AML-193 (cell line): ENCODE measurements at regions not wholly inside any gene's neighbourhood (a gene's known extent, or its start where the extent isn't known, plus 50 kb on each side); places are given as distances from the start of the nearest gene placed in this dataset.

Experiments
- DNase-seq, 2 experiments: peaks; one replicate each; lab custom pipeline; 2025; lab: John Stamatoyannopoulos, UW

DNA sequence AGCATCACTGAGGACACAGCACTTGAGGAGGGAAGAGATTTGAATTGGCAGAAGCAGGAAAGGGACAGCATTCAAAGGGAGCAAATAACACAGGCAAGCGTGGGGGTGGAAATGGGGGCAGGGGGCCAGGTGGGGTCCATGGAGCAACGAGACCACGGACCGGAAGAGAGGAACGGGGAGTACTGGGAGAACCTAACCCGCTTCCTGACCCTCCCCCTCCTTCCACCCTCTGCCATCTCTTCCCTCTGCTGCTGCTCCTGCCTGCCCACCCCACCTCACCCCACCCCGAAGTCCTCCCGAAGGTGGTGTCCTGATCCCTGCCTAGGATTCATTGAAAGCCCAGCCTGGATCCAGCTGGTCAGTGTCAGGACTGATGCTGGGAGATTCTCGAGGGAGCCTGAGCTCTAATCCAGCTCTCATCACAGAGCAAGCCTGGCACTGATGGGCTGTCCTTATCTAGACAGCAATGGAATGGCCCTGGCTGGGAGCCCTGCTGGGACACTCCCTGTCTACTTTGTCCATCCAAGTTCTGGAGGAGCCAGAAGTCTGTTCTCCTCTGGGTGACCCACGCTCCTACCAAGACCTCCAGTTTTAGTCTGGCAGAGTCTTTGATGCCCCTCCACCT lies 105.0 kb downstream of the TRIM29 start:
- DNase-seq: no peak

DNA sequence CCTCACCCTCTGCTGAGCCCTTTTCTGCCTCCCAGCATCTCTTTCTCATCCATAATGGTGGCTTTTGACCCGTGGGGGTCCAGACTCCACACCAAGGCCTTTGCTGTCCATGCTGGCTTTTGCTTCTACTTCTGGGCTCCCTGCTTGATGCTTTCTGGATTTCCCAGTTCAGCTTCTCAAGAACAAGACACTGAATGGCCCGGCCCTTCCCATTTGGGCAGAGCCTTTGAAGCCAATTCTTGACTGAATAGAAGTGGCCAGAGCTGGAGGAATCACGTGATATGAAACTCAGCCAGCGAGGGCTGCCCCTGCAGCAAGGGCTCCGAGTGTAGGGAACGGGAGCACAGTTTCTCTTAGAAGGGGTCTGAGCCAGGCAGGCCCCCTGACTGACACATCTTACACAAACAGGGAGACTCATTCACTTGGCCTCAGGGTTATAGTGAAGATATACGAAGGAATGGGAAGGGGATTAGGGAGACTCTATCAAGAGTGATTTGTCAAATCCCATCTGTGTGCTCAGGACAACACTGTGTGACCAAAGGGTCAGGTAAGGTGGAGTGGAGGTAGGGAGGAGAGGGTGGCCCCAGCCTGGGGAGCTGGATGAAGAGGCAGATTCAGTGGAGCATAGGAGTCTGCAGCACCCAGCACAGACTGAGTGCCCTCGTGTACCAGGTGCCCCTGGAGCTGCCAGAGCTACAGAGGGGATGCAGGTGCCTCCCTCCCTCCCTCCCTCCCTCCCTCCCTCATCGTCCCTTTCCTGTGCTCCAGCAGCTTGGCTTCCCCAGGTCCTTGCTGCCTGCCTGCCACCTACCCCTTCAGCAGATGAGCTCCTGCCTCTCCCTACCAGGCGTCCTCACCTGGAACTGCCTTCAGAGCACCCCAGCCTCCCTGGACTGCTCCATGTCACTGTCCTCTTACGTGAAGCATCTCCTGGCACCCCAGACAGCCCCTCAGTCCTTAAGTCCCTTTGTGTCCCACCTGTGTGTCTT lies 106.0 kb downstream of the TRIM29 start:
- DNase-seq: no peak

DNA sequence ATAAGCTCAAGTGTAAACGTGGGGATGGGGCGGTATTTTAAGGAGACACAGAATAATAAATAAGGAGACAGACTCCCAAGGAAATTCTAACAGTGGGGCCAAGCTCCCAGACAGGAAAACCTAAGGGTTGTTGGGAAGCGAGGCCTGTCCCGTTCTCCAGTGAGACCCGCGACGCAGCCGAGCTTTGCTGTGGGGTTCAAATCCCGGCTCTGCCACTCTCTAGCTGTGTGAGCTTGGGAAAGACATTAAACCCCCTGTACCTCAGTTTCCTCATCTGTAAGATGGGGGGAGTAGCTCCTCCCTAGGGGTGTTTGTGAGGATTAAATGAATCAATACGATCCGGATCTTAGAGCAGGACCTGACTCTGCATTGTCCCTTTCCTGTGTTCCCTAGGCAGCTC lies 106.8 kb downstream of the TRIM29 start:
- no peak for DNase-seq

DNA sequence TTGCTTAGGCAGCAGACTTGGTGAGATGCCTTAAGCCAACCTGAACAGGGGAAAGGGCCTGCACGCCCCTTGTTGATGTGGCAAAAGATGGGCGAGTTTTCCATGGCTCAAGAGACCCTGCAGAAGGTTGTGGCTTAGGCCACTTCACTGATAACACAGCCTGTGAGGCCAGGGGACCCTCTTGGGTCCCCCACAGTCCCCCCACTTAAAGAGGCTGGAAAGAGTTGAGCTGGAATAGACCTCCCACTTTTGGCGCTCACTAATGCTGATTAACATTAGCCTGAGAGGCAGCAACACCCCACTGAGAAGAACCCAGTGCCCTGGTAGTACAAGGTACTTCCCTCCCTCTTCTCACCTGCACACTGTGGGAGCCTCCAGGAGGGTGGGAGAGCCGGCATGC lies 107.5 kb downstream of the TRIM29 start:
- DNase-seq: no peak

DNA sequence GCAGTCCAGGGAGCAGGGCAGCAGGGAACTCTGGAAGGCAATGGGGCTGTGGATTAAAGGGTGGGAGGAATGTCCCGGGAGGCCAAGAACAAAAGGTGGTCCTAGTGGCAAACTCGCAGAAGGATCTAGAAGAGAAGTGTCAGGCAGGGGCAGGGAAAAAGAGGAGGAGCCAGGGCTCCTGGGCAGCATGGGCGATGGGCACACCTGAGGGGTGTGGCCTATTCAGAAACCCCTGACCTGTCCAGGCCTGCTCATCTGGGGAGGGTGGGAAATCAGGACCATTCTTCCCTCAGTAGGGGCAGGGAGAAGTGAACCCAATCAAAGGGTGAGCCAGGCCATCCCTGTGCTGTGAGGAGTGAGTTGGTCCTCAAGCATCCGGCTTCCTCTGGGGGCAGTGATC lies 108.6 kb downstream of the TRIM29 start:
- DNase-seq: no peak

DNA sequence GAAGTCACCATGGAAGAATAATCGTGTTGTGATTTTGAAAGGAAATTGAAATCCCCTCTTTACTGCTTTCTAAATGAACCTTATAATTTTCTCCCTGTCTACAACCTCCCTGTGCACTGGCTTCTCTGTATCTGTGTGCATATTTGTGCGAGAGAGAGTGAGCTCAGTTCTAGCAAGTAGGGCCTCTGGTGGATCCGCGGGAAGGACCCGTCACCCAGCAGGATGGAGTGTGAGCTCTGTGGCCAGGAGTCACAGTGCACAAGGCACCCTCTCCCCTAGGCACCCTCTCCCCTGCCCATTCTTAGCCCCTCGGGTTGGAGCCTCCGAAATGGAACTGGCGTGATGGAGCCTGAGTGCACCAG lies 109.0 kb downstream of the TRIM29 start:
- DNase-seq: no peak

DNA sequence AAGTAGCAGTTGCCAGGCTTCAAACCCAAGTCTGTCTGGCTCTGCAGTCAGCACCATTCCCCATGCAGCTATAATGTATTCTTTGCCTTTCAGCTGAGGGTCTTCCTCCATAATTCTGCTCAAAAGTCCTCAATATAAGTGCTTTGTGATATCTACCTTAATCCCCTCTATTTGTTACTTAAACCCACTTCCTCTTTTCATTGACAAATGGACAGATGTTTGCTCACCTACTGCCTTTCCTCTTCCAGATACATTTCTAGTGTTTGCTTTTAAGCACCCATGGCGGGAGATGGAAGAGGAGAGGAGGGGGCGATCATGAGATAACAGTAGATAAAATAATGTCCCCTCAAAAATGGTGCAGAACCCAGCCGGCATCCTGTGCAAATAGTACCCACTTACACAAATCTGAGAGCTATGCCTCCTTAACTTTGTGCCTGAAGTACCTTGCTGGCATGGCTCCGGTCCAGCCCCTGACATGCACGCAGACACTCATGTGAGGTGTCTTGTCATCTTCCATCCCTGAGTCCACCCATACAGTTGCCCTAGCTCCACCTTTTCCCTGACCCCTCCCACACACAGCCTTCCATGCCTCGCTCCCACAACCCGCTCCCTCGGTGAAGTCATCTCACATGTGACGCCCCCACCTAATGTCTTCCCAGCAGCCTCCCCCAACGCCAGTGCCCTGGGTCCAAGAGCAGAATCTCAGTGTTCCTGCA lies 109.6 kb downstream of the TRIM29 start:
- DNase-seq: no peak

DNA sequence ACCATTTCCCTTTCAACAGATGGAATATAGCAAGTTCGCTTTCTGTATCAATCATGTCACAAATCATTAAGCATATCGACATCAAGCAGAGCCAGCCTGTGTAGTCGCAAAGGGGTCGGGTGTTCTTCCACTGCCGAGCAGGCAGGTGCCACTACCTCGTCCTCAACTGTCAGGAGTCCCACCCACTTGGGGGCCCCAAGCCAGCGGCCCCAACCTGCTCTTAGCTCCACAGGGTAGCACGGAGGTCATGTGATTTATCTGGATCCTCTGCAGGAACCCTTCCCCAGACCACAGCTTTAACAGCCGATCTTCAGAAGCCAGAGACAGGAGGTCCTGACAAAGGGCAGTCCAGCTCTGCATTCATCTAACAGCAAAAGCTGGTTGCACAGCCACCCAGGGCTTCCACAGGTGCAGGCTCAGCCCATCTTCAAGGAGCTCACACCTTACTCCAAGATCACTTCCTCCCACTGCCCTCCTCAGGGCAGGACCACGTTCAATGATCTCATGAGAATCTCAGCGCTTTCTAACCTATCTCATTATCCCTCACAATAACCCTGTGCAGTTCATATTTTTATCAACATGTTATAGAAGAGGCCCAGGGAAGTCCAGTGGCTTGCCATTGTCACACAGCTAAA lies 110.2 kb downstream of the TRIM29 start:
- DNase-seq: no peak

DNA sequence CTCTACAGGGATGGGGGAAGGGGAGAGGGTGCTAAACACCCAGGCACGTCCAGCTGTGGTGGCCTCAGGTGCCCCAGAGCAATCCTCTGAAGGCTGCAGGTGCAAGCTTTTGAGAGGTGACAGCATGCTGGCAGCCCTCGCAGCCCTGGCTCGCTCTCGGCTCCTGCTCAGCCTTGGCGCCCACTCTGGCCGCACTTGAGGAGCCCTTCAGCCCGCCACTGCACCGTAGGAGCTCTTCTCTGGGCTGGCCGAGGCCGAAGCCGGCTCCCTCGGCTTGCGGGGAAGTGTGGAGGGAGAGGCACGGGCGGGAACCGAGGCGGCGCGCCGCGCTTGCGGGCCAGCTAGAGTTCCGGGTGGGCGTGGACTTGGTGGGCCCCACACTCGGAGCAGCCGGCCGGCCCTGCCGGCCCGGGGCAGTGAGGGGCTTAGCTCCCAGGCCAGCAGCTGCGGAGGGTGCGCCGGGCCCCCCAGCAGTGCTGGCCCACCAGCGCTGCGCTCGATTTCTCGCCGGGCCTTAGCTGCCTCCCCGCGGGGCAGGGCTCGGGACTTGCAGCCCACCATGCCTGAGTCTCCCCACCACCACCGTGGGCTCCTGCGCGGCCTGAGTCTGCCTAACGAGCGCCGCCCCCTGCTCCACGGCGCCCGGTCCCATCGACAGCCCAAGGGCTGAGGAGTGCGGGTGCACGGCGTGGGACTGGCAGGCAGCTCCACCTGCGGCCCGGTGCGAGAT lies 112.1 kb downstream of the TRIM29 start:
- DNase-seq: no peak

DNA sequence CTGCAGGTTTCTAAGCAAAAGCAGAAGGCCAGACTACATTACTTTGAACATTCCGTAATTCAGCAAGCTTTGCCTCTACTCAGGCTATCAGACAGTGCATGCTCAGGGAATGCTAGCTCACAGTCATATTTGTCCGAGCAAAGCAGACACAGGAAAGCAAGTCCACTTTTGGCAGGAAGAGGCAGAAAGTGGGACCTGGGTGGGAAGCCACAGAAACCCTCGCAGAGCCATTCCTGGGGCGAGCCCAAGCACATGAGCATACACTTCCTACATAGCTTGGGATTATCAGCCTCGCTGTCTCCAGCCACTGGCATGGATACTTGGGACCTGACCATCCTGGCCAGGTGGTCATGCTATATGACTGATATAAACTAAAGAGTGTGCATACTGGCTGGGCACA lies 113.3 kb downstream of the TRIM29 start:
- DNase-seq: no peak

DNA sequence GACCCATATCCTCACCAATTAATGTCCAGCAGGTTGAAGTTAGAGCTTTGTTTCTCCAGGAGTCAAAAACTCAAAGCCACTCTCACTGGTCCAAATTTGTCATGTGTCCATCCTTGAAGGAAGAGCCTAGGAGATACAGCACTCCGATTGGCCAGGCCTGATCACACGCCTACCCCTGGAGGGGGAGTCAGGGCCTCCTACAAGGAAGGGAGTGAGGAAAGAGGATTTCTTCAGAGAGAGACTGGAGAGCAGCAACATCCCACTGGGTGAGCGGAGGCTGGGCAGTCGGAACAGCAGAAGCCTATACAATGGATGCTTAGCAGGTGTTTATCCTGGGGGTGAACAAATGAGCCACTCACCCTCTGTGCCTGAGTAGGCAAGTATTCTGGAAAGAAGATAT lies 113.9 kb downstream of the TRIM29 start:
- no peak for DNase-seq

DNA sequence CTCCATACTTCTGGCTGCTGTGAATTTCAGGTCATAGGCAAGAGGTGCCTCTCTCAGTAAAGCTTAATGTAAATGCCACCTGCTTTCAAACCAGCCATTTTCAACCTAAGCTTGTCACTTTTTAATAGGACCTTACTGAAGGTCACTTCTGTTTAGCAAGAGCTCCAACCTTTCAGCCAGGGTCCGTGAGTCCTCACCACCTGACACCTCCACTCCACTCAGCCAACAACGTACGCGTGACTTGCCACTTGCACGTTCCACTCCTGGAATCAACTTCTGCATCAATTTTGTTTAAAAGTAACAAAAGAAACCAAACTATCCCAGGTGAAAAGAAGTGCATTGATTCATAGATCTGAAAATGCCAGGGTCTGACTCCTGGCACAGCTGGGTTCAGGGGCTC lies 114.4 kb downstream of the TRIM29 start:
- DNase-seq: no peak

DNA sequence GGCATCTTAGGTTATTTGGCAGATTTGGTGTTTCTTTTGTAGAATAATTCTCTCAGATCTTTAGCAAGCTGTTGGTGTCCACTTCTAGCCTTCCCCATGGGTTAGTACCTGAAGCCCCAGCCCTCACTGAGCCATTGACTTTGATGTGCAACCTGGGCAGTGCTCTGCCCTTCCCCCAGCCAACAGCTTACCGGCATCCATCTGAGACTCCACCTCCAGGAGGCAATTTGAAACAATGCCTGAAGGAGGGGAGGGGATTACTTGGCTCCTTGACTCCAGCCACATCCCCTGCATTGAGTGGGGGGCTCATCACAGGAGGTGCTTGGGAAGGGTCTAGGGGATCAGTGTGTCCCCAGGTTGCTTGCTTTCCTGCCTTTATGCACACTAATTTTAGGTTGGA lies 114.8 kb downstream of the TRIM29 start:
- DNase-seq: no peak

DNA sequence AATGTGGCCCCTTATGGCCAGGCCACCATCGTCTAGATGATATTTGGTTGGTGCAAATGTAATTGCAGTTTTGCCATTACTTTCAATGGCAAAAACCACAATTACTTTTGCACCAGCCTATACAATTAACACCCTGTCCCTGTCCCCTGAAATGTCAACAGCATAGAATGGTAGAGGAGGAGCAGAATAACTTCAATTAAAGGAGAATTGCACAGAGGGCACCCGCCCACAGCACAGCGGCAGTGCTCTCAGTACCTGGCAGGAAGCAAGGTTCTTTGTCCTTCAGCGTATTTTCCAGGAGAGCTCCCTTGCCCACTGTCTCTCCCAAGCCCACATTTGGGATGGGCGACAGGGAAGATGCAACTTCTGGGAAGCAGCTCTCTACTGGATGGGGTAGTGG lies 115.3 kb downstream of the TRIM29 start:
- DNase-seq: no peak

DNA sequence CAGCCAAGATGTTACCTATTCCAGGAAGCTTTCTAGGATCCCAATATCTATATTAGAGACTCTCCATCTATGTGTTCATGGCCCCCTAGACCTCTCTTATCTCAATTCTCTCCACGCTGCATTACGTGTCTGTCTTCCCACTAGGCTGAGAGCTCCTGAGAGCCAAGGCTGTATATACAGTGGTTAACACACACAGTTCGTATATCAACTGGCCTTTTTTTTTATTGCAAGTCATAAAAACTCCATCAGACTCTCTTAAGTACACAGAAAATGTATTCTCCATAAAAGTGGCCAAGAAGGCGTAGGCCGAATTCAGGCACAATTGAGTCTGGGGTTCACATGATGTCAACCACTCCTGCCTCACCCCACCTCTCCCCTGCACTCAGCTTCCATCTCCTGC lies 115.9 kb downstream of the TRIM29 start:
- DNase-seq: no peak

DNA sequence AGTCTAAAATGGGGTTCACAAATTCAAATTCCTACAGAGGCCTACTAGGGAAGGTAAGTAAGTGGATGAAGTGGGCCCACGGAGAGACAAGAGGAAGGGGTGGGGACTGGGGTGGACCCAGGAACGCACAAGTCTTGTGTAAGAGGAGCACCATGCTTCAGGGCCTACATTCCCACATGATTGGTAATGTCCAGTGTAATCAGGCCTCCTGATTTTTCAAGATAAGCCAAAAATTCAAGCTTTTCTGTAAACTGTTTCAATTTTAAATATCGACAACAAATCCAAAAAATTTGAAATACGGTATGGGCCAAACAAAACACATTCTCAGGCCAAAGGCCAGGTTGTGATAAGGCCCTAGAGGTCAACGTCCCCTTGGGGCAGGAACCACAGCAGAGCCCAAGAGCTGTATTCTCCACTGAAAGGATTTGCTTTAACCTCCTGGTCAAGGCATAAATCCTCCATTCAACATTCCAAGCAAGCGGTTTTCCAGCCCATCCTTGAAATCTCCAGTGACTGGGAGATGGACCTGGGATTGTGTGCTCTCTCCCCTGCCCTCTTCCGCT lies 116.4 kb downstream of the TRIM29 start:
- no peak for DNase-seq

DNA sequence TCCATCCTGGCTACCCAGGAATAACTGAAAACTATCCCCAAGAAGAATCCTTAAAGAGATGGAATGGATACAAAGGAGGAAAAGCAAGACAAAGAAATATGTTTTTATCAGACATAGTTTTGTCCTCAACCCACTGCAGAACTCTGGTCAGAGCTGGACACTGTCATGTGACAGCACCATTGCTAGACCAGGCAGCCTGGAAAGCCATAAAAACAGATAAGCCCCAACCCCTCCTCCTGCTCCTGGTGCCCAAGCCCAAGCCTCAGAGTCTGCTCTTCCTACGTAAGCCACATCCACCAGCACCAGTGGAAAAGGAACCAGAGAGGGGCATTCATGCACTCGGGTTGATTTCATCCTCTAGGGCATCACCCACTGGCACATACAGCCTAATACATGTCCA lies 116.9 kb downstream of the TRIM29 start:
- DNase-seq: no peak

DNA sequence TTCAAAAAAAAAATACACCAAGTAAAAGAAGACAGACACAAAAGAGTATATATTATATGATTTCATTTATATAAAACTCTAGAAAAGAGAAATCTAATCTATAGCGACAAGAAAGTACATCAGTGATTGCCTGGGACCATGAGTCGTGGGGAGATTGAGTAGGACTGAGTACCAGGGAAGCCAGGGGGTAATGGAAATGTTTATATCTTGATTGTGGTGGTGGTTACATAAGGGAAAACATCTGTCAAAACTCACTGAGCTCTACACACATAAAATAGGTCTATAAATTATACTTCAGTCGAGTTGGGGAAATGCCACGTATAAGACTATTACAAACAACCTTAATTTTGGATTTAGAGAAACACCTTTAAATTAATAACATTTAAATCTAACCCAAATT lies 117.4 kb downstream of the TRIM29 start:
- no peak for DNase-seq

DNA sequence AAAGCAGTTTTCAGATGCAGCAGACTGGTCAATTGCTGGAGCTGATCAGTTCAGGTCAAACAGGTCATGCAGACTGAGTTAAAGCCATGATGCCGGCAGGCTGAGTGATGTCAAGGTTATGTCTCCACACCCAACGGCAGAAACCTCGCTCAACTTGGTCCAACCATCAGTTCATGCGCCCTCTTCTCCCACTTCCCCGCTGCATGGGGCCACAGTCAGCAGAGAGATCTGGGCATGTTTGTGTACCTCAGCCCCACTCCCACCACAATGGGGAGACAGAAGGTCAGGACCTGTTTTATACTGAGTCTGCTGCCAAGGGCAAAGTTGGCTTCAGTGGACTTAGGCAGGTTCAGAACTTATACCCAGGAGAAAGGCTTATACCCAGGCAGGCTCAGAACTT lies 118.7 kb downstream of the TRIM29 start:
- DNase-seq: no peak

DNA sequence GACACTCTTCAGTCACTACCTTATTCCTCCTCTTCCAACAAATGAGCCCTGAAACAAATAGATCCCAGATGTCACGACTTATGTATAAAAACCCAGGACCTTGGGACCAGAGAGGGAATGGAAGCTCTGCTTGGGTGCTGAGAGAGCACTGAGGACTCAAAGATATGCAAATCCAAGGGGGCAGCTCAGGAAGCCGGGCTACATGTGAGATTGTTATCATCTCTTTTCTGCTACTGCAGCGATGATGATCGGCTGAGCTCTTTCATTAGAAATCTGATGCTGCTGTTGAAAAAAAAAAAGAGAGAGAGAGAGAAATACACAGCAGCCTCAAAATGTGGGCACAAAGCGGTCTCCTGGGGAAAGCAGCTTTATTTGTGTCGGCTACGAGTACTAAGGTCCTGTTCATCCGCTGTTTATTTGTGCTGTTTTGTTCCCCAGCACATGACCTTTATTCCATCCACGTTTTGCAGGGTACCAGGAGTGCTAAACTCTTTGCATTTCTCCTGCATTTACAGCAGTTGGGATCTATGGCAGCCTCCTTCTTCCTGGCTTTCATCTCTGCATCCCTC lies 120.2 kb downstream of the TRIM29 start:
- DNase-seq: no peak
